Neural cell (in vitro differentiated cells): ENCODE measurements at regions not wholly inside any gene's neighbourhood (a gene's known extent, or its start where the extent isn't known, plus 50 kb on each side); places are given as distances from the start of the nearest gene placed in this dataset.

Experiments
- H2AFZ ChIP-seq: fragments of 200-600, 300-800 bp; sonication (generic), shearing (Covaris generic); 2 replicates; pipeline ENCODE4 v1.6.0; 2014; ENCODE audit warnings: low read depth, mild to moderate bottlenecking, antibody characterized with exemption, low read length, moderate library complexity
- H3F3A ChIP-seq: fragments of 200-600 bp; shearing (Covaris generic); 2 replicates; pipeline ENCODE4 v1.6.1; 2016; ENCODE audit warnings: mild to moderate bottlenecking, moderate library complexity, mixed read lengths, antibody characterized with exemption, low read length; ENCODE audit not compliant: insufficient read depth, poor library complexity, severe bottlenecking
- H3K27ac ChIP-seq: fragments of 200-600, 300-800 bp; sonication (generic), shearing (Covaris generic); 2 replicates; pipeline ENCODE4 v1.5.1; 2014; ENCODE audit warnings: mild to moderate bottlenecking, low read length, moderate library complexity
- H3K27me3 ChIP-seq: fragments of 300-800, 200-600 bp; sonication (generic), shearing (Covaris generic); 2 replicates; pipeline ENCODE4 v1.6.0; 2014; ENCODE audit warnings: mild to moderate bottlenecking, low read depth, low read length, moderate library complexity; ENCODE audit not compliant: insufficient read depth
- H3K36me3 ChIP-seq: fragments of 300-800, 200-600 bp; sonication (generic), shearing (Covaris generic); 2 replicates; pipeline ENCODE4 v1.5.1; 2014; ENCODE audit warnings: mild to moderate bottlenecking, antibody characterized with exemption, low read length, moderate library complexity; ENCODE audit not compliant: insufficient read depth
- H3K4me2 ChIP-seq: fragments of 300-800, 200-600 bp; sonication (generic), shearing (Covaris generic); 2 replicates; pipeline ENCODE4 v1.6.0; 2014; ENCODE audit warnings: mild to moderate bottlenecking, low read length
- H3K4me3 ChIP-seq: fragments of 300-800, 200-600 bp; sonication (generic), shearing (Covaris generic); 2 replicates; pipeline ENCODE4 v1.5.1; 2014; ENCODE audit warnings: mild to moderate bottlenecking, low read length, moderate library complexity
- H3K79me2 ChIP-seq: fragments of 200-600 bp; shearing (Covaris generic); replicated peaks from 2 replicates; pipeline ENCODE4 v1.6.0; 2014; ENCODE audit warnings: mild to moderate bottlenecking, low read length, moderate library complexity; ENCODE audit not compliant: insufficient read depth
- H3K9ac ChIP-seq: fragments of 300-800, 200-600 bp; sonication (generic), shearing (Covaris generic); 2 replicates; pipeline ENCODE4 v1.6.1; 2016; ENCODE audit warnings: mild to moderate bottlenecking, low read length, mixed read lengths
- H3K9me2 ChIP-seq: fragments of 200-600 bp; shearing (Covaris generic); 2 replicates; pipeline ENCODE4 v1.6.1; 2016; ENCODE audit warnings: mild to moderate bottlenecking, low read length, mixed read lengths; ENCODE audit not compliant: insufficient read depth
- H3K9me3 ChIP-seq: fragments of 200-600, 300-800 bp; sonication (generic), shearing (Covaris generic); 2 replicates; pipeline ENCODE4 v1.6.1; 2016; ENCODE audit warnings: mild to moderate bottlenecking, mixed run types, low read length, moderate library complexity, mixed read lengths
- H4K20me1 ChIP-seq: fragments of 200-600 bp; shearing (Covaris generic); 2 replicates; pipeline ENCODE4 v1.6.1; 2016; ENCODE audit warnings: mild to moderate bottlenecking, mixed run types; ENCODE audit not compliant: insufficient read depth
- EP300 ChIP-seq: fragments of 450-650 bp; conservative IDR thresholded peaks from 2 replicates; pipeline ENCODE4 v1.6.1; 2014; ENCODE audit warnings: antibody characterized with exemption, mild to moderate bottlenecking, moderate library complexity; ENCODE audit not compliant: poor library complexity, severe bottlenecking
- EZH2 ChIP-seq: fragments of 200-600, 300-800 bp; shearing (Covaris generic), sonication (generic); IDR thresholded peaks from 2 replicates; pipeline ENCODE4 v1.6.1; 2014; ENCODE audit warnings: antibody characterized with exemption, low read length, borderline replicate concordance, mild to moderate bottlenecking; ENCODE audit not compliant: insufficient read depth, poor library complexity, severe bottlenecking
- MXI1 ChIP-seq: fragments of 450-650 bp; conservative IDR thresholded peaks from 2 replicates; pipeline ENCODE4 v1.6.1; 2014; ENCODE audit warnings: antibody characterized with exemption, mild to moderate bottlenecking; ENCODE audit not compliant: poor library complexity, severe bottlenecking
- POLR2AphosphoS5 ChIP-seq: IDR thresholded peaks from 2 replicates; pipeline ENCODE4 v1.6.1; 2012
- RAD21 ChIP-seq: fragments of 450-650 bp; conservative IDR thresholded peaks from 2 replicates; pipeline ENCODE4 v1.6.1; 2014; ENCODE audit warnings: antibody characterized with exemption, mild to moderate bottlenecking, moderate library complexity
- SMC3 ChIP-seq: fragments of 450-650 bp; conservative IDR thresholded peaks from 2 replicates; pipeline ENCODE4 v1.6.1; 2014; ENCODE audit warnings: antibody characterized with exemption, mild to moderate bottlenecking, moderate library complexity; ENCODE audit not compliant: poor library complexity
- TAF1 ChIP-seq: IDR thresholded peaks from 2 replicates; pipeline ENCODE4 v1.6.1; 2012; ENCODE audit warnings: low read depth
- TF ChIP-seq, protein P1 (sequence below): IDR thresholded peaks from 2 replicates; pipeline ENCODE4 v1.6.1; 2012; ENCODE audit warnings: borderline replicate concordance
- TF ChIP-seq, protein P2 (sequence below): fragments of 450-650 bp; IDR thresholded peaks from 2 replicates; pipeline ENCODE4 v1.5.1; 2014; ENCODE audit warnings: antibody characterized with exemption, mild to moderate bottlenecking, moderate library complexity; ENCODE audit not compliant: poor library complexity, severe bottlenecking

GRCh38 chrX:97867266-97867665 lies 983.6 kb downstream of the RPA4 start:
- Histone ChIP-seq H3K27ac (no peak overlapping the region), H3K27me3 (no peaks in the 10 kb centered on the region), H3K4me3 (no peak overlapping the region), H2AFZ (no peak overlapping the region), H3F3A (no peaks in the 10 kb centered on the region), H3K36me3 (no peaks in the 10 kb centered on the region), H3K9me3 (no peaks in the 10 kb centered on the region), H3K9me2 (no peaks in the 10 kb centered on the region), H3K9ac (no peak overlapping the region), H4K20me1 (no peaks in the 10 kb centered on the region), H3K79me2 (no peaks in the 10 kb centered on the region), H3K4me2 (no peak overlapping the region)
- TF ChIP-seq POLR2AphosphoS5 = no peak
- TF ChIP-seq, protein P1, sequence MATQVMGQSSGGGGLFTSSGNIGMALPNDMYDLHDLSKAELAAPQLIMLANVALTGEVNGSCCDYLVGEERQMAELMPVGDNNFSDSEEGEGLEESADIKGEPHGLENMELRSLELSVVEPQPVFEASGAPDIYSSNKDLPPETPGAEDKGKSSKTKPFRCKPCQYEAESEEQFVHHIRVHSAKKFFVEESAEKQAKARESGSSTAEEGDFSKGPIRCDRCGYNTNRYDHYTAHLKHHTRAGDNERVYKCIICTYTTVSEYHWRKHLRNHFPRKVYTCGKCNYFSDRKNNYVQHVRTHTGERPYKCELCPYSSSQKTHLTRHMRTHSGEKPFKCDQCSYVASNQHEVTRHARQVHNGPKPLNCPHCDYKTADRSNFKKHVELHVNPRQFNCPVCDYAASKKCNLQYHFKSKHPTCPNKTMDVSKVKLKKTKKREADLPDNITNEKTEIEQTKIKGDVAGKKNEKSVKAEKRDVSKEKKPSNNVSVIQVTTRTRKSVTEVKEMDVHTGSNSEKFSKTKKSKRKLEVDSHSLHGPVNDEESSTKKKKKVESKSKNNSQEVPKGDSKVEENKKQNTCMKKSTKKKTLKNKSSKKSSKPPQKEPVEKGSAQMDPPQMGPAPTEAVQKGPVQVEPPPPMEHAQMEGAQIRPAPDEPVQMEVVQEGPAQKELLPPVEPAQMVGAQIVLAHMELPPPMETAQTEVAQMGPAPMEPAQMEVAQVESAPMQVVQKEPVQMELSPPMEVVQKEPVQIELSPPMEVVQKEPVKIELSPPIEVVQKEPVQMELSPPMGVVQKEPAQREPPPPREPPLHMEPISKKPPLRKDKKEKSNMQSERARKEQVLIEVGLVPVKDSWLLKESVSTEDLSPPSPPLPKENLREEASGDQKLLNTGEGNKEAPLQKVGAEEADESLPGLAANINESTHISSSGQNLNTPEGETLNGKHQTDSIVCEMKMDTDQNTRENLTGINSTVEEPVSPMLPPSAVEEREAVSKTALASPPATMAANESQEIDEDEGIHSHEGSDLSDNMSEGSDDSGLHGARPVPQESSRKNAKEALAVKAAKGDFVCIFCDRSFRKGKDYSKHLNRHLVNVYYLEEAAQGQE = no peak
- no peak for TF ChIP-seq MXI1
- no peak for TF ChIP-seq TAF1
- TF ChIP-seq EZH2 = no peak
- TF ChIP-seq, protein P2, sequence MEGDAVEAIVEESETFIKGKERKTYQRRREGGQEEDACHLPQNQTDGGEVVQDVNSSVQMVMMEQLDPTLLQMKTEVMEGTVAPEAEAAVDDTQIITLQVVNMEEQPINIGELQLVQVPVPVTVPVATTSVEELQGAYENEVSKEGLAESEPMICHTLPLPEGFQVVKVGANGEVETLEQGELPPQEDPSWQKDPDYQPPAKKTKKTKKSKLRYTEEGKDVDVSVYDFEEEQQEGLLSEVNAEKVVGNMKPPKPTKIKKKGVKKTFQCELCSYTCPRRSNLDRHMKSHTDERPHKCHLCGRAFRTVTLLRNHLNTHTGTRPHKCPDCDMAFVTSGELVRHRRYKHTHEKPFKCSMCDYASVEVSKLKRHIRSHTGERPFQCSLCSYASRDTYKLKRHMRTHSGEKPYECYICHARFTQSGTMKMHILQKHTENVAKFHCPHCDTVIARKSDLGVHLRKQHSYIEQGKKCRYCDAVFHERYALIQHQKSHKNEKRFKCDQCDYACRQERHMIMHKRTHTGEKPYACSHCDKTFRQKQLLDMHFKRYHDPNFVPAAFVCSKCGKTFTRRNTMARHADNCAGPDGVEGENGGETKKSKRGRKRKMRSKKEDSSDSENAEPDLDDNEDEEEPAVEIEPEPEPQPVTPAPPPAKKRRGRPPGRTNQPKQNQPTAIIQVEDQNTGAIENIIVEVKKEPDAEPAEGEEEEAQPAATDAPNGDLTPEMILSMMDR = no peak
- TF ChIP-seq EP300 = no peak
- no peak for TF ChIP-seq RAD21
- no peak for TF ChIP-seq SMC3

DNA sequence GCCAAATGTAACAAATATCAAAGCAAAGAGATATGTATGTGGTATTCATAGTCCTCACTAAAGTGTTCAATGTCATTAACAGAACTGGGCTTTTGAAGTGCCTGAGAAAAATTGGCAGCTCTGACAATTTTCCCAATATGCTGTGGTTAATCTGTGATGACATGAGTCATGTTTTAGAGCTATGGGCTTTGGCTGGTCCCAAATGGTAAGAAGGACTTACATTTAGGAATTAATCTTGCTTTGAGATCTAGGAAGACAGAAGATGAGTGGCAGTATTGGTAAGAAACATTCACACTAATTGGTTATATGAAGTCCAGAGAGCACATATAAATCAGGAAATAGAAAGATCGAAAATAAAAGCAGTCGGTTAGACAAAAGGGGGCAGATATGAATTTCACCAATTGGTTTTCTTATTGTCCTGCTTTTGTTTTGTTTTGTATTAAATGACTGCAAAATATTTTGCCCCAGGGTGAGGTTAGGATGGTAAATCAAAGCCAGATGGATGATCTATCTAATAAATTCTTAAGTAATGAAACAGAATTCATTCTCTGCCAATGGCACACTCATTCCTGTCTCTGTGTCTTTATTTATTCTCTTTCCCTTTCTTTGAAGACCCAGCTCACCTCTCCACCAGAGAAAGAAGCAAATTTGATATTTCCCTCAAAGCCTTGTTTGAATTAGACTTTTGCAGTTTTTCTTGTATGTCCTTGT lies 993.1 kb downstream of the RPA4 start:
- Histone ChIP-seq H4K20me1 (no peaks in the 10 kb centered on the region), H3K36me3 (no peaks in the 10 kb centered on the region), H3F3A (no peaks in the 10 kb centered on the region), H3K9ac (no peak overlapping the region), H3K27me3 (no peaks in the 10 kb centered on the region), H2AFZ (no peak overlapping the region), H3K4me3 (no peak overlapping the region), H3K27ac (no peak overlapping the region), H3K9me3 (no peaks in the 10 kb centered on the region), H3K79me2 (no peaks in the 10 kb centered on the region), H3K4me2 (no peak overlapping the region), H3K9me2 (no peaks in the 10 kb centered on the region)
- no peak for TF ChIP-seq EP300
- no peak for TF ChIP-seq POLR2AphosphoS5
- TF ChIP-seq, protein P1 = no peak
- no peak for TF ChIP-seq RAD21
- TF ChIP-seq EZH2 = no peak
- TF ChIP-seq TAF1 = no peak
- TF ChIP-seq MXI1 = no peak
- TF ChIP-seq, protein P2 = no peak
- no peak for TF ChIP-seq SMC3
